ENCODE measurements at regions not wholly inside any gene's neighbourhood (a gene's known extent, or its start where the extent isn't known, plus 50 kb on each side); places are given as distances from the start of the nearest gene placed in this dataset.

GRCh38 chr4:186018784-186019183 lies 50.2 kb upstream of the TLR3 start:
- TF ChIP-seq CTCF (IDR thresholded peaks at IDR 0.05) (no peak), POLR2AphosphoS5 (IDR thresholded peaks at IDR 0.05) (no peak)
